Globus pallidus (tissue), 1 donor: ENCODE measurements at regions not wholly inside any gene's neighbourhood (a gene's known extent, or its start where the extent isn't known, plus 50 kb on each side); places are given as distances from the start of the nearest gene placed in this dataset.

ENCODE experiments used
- DNase-seq: peaks from one replicate; pipeline ENCODE4 v3.0.0-alpha.2; 2015; ENCODE audit warnings: low spot score

- DNase-seq, result no peak
Measured at GRCh38 chr10:130799532-130799931, 512.0 kb downstream of the TCERG1L start.

GRCh38 chr10:130800281-130800680 is 511.2 kb downstream of the TCERG1L start:
- DNase-seq, result no peak

GRCh38 chr10:130801276-130801675 is 510.2 kb downstream of the TCERG1L start:
- no peak for DNase-seq

GRCh38 chr10:130801784-130802183 is 509.7 kb downstream of the TCERG1L start:
- DNase-seq, result no peak

- no peak for DNase-seq
Measured at GRCh38 chr10:130802301-130802700, 509.2 kb downstream of the TCERG1L start.

GRCh38 chr10:130804281-130804680 is 507.2 kb downstream of the TCERG1L start:
- DNase-seq, result no peak

GRCh38 chr10:130804778-130805634 is 506.5 kb downstream of the TCERG1L start:
- no peak for DNase-seq

GRCh38 chr10:130805635-130806030 is 505.9 kb downstream of the TCERG1L start:
- DNase-seq, result no peak

GRCh38 chr10:130806426-130806825 is 505.1 kb downstream of the TCERG1L start:
- DNase-seq, result no peak

GRCh38 chr10:130807096-130807495 is 504.4 kb downstream of the TCERG1L start:
- DNase-seq, result no peak

GRCh38 chr10:130807721-130808120 is 503.8 kb downstream of the TCERG1L start:
- no peak for DNase-seq

- no peak for DNase-seq
Measured at GRCh38 chr10:130808243-130808642, 503.3 kb downstream of the TCERG1L start.

- DNase-seq, result no peak
Measured at GRCh38 chr10:130808686-130809085, 502.8 kb downstream of the TCERG1L start.

GRCh38 chr10:130809181-130809580 is 502.3 kb downstream of the TCERG1L start:
- DNase-seq, result no peak

- DNase-seq, result no peak
Measured at GRCh38 chr10:130809761-130810515, 501.6 kb downstream of the TCERG1L start.

- DNase-seq, result no peak
Measured at GRCh38 chr10:130810856-130811255, 500.7 kb downstream of the TCERG1L start.

GRCh38 chr10:130812381-130813148 is 499.0 kb downstream of the TCERG1L start:
- DNase-seq, result no peak

- DNase-seq, result no peak
Measured at GRCh38 chr10:130814610-130815009, 496.9 kb downstream of the TCERG1L start.

- DNase-seq, result no peak
Measured at GRCh38 chr10:130816116-130816901, 495.2 kb downstream of the TCERG1L start.

- DNase-seq, result peak; percentile 2
Measured at GRCh38 chr10:130817046-130817624, 494.4 kb downstream of the TCERG1L start.

- no peak for DNase-seq
Measured at GRCh38 chr10:130817674-130818073, 493.8 kb downstream of the TCERG1L start.
